NCI-H1436 treated with DMSO at 0.1 percent for 48 hours (cell line): ENCODE measurements at regions not wholly inside any gene's neighbourhood (a gene's known extent, or its start where the extent isn't known, plus 50 kb on each side); places are given as distances from the start of the nearest gene placed in this dataset.

Source experiments
- DNase-seq: peaks from one replicate; lab custom pipeline; 2025; lab: John Stamatoyannopoulos, UW

GRCh38 chr7:50166997-50167965 lies 74.2 kb upstream of the ZPBP start:
- DNase-seq: peak; percentile 21

- no peak for DNase-seq
Measured at GRCh38 chr7:50164559-50165170, 71.6 kb upstream of the ZPBP start.

- DNase-seq: no peak
Measured at GRCh38 chr7:50160206-50160605, 67.2 kb upstream of the ZPBP start.

GRCh38 chr7:50159154-50159553 lies 66.1 kb upstream of the ZPBP start:
- DNase-seq: no peak

DNA sequence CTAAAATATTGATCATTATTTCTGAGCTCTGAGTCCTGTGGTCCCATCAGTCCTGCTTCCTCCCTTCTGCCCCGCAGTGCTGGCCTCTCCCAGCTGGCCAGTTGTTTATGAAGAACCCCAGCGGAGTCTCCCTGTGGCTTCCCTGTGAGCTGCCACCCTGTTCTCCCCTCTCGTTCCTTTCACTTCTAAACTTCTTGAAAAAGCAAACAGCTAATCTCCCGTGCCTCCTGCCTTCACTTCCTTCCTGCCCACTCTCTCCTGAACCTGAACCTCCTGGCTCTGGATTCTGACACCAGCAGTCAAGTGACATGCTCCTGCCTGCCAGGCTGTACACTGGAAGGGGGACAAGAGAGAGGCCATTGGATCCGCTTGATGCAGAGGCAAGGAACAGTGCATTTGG lies 63.7 kb upstream of the ZPBP start:
- no peak for DNase-seq

GRCh38 chr7:50156163-50156562 lies 63.1 kb upstream of the ZPBP start:
- no peak for DNase-seq

- DNase-seq: no peak
Measured at GRCh38 chr7:50155755-50156154, 62.7 kb upstream of the ZPBP start.

DNA sequence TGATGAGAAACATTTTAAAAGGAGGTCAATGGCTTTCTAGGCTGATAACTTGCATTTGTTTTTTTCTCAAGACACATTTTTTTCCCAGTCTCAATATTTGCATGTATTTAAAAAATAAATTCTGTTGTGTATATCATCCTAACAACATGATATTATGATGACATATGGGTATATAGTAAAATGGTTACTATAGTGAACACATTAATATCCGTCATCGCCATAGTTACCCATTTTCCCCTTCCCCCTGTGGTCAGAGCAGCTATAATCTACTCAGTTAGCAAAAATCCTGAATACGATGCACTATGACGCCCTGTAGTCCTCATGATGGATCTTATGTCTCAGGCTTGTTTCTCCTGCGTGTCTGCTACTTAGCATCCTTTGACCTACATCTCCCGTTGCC lies 60.9 kb upstream of the ZPBP start:
- no peak for DNase-seq

DNA sequence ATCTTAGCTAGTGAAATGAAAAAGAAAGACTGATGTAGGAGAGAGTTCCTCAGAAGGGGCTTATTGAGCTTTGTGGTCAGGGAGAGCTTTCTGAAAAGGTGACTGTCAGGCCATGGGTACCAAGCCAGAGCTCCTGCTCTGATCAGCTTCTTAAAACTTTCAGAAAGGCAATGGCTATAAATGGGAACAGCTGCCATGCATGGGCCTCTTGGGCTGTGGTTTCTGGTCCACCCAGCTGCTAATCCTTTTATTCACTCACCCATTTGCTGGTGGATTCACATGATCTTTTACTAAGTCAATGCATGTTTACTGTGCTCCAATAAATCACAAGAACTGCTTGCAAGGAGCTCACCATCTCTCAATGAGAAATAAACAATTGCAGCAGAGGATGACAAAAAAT lies 60.1 kb upstream of the ZPBP start:
- DNase-seq: no peak

DNA sequence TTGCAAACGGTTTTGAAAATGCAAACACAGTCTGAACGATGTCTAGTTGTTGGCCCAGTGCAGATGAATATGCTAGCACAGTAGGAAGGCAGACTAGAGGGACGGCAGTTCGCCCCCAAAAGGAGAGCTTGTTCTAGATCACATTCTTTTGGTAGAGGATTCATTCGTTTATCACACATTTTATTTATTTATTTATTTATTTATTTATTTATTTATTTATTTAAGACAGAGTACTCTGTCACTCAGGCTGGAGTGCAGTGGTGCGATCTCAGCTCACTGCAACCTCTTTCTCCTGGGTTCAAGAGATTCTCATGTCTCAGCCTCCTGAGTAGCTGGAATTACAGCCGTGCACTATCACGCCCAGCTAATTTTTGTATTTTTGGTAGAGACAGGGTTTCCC lies 59.4 kb upstream of the ZPBP start:
- no peak for DNase-seq

DNA sequence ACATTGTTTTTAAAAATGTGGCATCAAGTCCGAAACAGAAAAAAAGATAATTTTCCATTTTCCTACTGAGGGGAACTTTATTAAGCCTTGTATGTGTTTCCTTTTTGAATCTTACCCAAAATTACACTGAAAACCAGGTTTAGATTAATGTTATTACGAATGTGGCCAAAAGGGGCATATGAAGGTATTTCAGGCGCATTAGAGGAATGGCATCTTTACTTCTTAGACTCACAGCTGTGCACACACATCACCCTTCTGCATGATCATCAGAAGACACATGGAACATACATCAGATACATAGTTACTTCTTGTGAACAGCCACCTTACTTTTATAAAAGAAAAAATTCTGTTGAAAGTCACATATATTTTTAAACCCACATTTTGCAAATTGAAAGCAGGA lies 58.6 kb upstream of the ZPBP start:
- DNase-seq: no peak

GRCh38 chr7:50151001-50151400 lies 58.0 kb upstream of the ZPBP start:
- DNase-seq: no peak

GRCh38 chr7:50149369-50149768 lies 56.3 kb upstream of the ZPBP start:
- no peak for DNase-seq

DNA sequence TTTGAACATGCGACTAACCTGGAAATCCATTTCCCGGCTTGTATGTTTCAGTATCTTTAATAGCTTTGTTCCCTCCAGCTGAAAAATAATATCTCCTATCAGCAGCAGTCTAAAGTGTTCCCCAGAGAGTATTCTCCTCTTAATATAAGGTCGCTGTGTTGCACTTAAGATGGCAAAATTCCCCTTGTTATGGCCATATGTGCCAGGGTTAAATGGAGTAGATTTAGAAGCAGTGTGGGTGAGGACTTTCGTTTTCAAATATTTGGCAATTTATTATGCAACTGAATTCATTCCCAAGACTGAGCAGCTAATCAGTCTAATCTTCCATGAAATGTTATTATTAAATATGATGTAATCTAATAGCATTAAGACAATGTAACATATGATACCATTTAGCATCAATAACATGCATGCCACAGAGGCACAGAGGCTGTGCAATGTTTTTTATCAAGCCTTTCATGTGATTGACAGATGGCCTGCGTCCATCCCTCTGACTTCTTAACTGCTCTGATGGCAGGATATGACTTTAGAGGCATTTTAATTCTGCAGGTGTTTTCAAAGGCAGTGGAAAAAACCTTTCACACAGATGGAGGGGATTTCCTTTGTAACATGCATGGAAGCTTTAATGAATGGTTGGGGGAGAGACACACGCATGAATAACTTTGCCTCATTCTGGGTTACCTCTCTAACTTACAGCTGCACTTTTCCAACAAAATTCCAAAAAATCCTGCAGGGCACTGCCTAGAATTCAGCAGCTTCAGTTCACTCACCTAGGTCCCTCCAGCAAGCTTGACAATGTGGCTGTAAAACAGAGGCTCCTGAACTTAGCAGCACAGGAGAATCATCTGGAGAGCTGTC lies 55.1 kb upstream of the ZPBP start:
- DNase-seq: no peak

GRCh38 chr7:50146692-50147091 lies 53.6 kb upstream of the ZPBP start:
- DNase-seq: peak; percentile 15

GRCh38 chr7:50145801-50146338 lies 52.8 kb upstream of the ZPBP start:
- DNase-seq: no peak

GRCh38 chr7:50145226-50145625 lies 52.2 kb upstream of the ZPBP start:
- no peak for DNase-seq
